ENCODE measurements at regions not wholly inside any gene's neighbourhood (a gene's known extent, or its start where the extent isn't known, plus 50 kb on each side); places are given as distances from the start of the nearest gene placed in this dataset.

DNA sequence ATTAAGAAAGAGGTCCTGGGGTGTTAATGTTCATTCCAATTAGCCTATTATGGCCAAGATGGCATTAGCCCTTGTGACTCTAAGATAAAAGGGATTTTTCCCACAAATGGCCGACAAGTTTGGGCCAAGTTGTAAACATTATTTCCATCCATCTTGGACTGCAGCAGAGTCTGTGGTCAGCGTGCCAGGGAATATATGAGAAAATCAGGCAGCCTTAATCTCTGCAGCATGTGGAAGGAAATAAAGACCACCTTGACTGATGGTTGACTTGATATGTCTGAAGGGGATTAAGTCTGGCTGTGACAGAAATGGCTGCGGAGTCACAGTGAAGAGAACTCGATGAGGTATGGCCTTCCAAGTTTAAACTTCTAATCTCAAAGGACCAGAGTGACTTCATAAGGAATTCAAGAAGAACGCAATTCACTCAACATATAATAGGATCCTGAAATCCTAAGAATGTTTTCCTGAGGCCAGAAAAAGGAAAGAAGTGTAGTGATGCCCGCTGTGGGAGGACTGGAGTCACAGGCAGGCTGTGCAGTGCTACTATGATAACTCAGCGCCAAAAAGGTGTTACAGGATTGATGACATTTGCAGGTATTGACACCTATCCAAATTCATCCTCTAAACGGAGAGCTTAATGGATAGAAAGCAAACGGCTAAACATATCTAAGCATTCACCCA lies 287.1 kb downstream of the SEC61B start:
- TF ChIP-seq CTCF (IDR thresholded peaks at IDR 0.05) (no peak), POLR2A (IDR thresholded peaks at IDR 0.05) (no peak)
- Histone ChIP-seq H3K4me1 (no peaks in the 10 kb centered on the region), H3K36me3 (no peaks in the 10 kb centered on the region), H3K27ac (no peak overlapping the region), H3K4me3 (replicated peaks in 1 of 3) (no peak overlapping the region), H3K27me3 (no peaks in the 10 kb centered on the region), H3K9me3 (no peaks in the 10 kb centered on the region)
- intact Hi-C loops (cut with DNase I): no loop called here
- DNase-seq: no peak
- 66 to 72% methylated on average over 8 to 9 of the region's 9 CpGs for WGBS, 2 donors

DNA sequence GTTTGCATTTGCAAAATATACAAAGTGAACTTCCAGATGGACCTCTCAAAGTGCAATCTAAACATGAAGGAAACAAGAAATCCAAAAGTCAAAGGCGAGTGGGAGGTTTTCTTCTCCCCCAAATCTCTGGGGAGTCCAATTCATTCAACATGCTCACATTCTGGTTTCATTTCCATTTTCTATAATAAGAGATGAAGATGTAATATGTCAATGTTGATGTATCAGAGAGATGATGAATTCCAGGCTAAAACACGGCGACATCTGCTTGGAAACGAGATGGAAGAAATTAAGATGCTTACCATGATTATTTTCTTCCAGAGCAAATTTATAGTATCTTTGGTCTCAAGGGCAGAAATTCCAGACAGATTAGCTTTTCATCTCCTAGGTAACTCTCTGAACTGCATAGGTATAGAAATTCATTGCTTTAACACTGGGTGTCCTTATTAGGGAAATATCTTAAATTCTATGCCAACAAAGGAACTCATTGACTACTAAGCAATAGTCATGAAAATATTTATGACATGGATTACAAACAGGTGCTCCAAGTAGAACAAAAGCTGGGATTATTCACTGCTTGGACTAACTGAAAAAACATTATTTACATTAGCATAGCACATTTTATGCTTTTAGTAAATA lies 287.9 kb downstream of the SEC61B start:
- Histone ChIP-seq H3K27me3 (no peaks in the 10 kb centered on the region), H3K4me1 (no peaks in the 10 kb centered on the region), H3K9me3 (no peaks in the 10 kb centered on the region), H3K4me3 (replicated peaks in 1 of 3) (no peak overlapping the region), H3K36me3 (no peaks in the 10 kb centered on the region), H3K27ac (no peak overlapping the region)
- DNase-seq: no peak
- intact Hi-C loops (cut with DNase I): no loop called here
- 84 to 86% methylated on average over 4 of the region's 4 CpGs for WGBS, 2 donors
- TF ChIP-seq CTCF (IDR thresholded peaks at IDR 0.05) (no peak), POLR2A (IDR thresholded peaks at IDR 0.05) (no peak)

DNA sequence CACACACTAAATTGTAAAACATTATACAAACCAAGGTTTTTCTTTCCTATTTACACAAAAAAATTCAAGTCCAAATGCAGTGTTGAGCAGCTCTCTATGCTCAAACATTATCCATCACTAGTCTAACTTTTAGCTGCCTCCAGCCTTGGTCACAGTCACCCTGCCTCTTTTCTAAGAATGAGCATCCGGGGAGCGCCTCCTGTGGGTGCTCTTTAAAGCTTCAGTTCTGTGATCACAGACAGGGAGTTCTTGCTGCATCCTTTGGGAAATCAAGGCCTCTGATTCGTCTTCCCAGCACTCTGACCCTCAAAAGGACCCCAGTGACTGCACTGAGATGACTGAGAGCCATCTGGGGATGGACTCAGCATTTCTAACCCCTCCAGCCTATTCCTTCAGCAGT lies 289.6 kb downstream of the SEC61B start:
- no peaks in the 10 kb centered on the region for H3K4me1 ChIP-seq
- H3K27ac ChIP-seq: no peak overlapping the region
- intact Hi-C loops (cut with DNase I): no loop called here
- no peak for DNase-seq
- no peak for TF ChIP-seq POLR2A (IDR thresholded peaks at IDR 0.05)
- WGBS, 2 donors: 69 to 79% methylated on average over 3 of the region's 3 CpGs
- H3K36me3 ChIP-seq: no peaks in the 10 kb centered on the region
- no peaks in the 10 kb centered on the region for H3K9me3 ChIP-seq
- no peak overlapping the region for H3K4me3 ChIP-seq (replicated peaks in 1 of 3)
- no peaks in the 10 kb centered on the region for H3K27me3 ChIP-seq

DNA sequence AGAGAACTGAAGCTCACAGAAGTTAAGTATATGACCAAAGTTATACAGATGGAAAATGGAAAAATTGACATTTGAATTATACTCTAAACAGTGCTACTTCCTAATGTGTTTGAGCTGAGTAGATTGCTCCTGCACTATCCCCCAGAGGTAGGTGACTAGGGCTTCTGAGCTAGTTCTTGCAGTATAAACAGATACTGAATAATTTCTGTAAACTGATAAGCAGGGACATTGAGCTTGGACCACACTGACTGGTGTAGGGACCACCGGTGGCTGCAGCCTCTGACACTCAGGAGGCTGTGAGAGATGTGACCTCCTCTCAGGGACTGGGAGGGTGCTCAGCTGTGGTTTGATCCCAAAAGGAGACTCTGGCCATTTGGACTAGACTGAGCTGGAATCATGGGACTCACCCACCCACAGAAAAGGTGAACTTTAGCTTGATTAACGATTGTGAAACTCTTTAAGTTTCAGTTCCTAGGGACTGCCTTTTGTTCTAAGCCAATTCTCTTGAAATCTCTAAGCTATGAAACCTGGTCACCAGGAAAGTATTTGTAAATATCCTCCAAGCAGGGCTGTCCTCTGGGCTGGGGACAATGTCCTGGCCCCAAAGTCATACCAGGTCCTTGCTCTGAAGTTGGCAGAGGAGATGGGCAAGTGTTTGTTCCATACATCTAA lies 291.5 kb downstream of the SEC61B start:
- Histone ChIP-seq H3K36me3 (no peaks in the 10 kb centered on the region), H3K9me3 (no peaks in the 10 kb centered on the region)
- TF ChIP-seq CTCF (IDR thresholded peaks at IDR 0.05) (no peak), POLR2A (IDR thresholded peaks at IDR 0.05) (no peak)

GRCh38 chr9:99515093-99515492 lies 293.0 kb downstream of the SEC61B start:
- no peaks in the 10 kb centered on the region for H3K9me3 ChIP-seq
- no peak overlapping the region for H3K27ac ChIP-seq
- whole genome bisulfite sequencing, 2 donors: 82 to 91% methylated on average over 1 of the region's 1 CpG
- intact Hi-C loops (cut with DNase I): no loop called here
- H3K27me3 ChIP-seq: no peaks in the 10 kb centered on the region
- no peak for DNase-seq
- no peaks in the 10 kb centered on the region for H3K4me1 ChIP-seq
- H3K36me3 ChIP-seq: no peaks in the 10 kb centered on the region
- H3K4me3 ChIP-seq (replicated peaks in 1 of 3): no peak overlapping the region
- no peak for TF ChIP-seq CTCF (IDR thresholded peaks at IDR 0.05)
- no peak for TF ChIP-seq POLR2A (IDR thresholded peaks at IDR 0.05)

More for the DNA sequence above, 291.5 kb downstream of the SEC61B start:
- 69 to 73% methylated on average over 2 of the region's 2 CpGs for WGBS, 2 donors
- H3K4me1 ChIP-seq: no peaks in the 10 kb centered on the region
- H3K27ac ChIP-seq: no peak overlapping the region
- no peaks in the 10 kb centered on the region for H3K27me3 ChIP-seq
- no peak overlapping the region for H3K4me3 ChIP-seq (replicated peaks in 1 of 3)
- intact Hi-C loops (cut with DNase I): no loop called here
- DNase-seq: no peak

Measured in thyroid gland (tissue), 4 donors.